Activated CD8-positive, alpha-beta T cell treated with anti-CD3 and anti-CD28 coated beads for 36 hours (primary cell): ENCODE measurements at regions not wholly inside any gene's neighbourhood (a gene's known extent, or its start where the extent isn't known, plus 50 kb on each side); places are given as distances from the start of the nearest gene placed in this dataset.
"Not testable (repeated sequence)": the region's sequence is repeated elsewhere in the genome, so short reads cannot be mapped to it uniquely, and the experiment has no call there.

Experiments used
- ATAC-seq: fragments of 200-7000 bp; cut with Tn5 transposase; one replicate; pipeline ENCODE4 v1.10.0; 2021; ENCODE audit warnings: mild to moderate bottlenecking, moderate library complexity
- CTCF ChIA-PET: fragments of 350-600 bp; sonication (Branson Sonifier 250); formaldehyde crosslinking; loops from one replicate; lab custom pipeline; 2021; ENCODE audit warnings: antibody characterized with exemption; lab: Charles Lee
- POLR2A ChIA-PET: fragments of 350-600 bp; sonication (Branson Sonifier 250); formaldehyde crosslinking; loops from one replicate; lab custom pipeline; 2021; ENCODE audit warnings: antibody characterized with exemption; lab: Charles Lee
- DNase-seq: peaks from one replicate; pipeline ENCODE4 v3.0.0-alpha.2; 2020
- H3K27ac Mint-ChIP-seq: one replicate; pipeline ENCODE4 v1.8.0; 2021; ENCODE audit warnings: mild to moderate bottlenecking, mixed read lengths
- H3K27me3 Mint-ChIP-seq: one replicate; pipeline ENCODE4 v1.8.0; 2021; ENCODE audit warnings: mixed read lengths
- H3K36me3 Mint-ChIP-seq: one replicate; pipeline ENCODE4 v1.8.0; 2021; ENCODE audit warnings: low read depth, mixed read lengths
- H3K4me1 Mint-ChIP-seq: one replicate; pipeline ENCODE4 v1.8.0; 2021; ENCODE audit warnings: low read depth, mixed read lengths
- H3K4me3 Mint-ChIP-seq: one replicate; pipeline ENCODE4 v1.8.0; 2021; ENCODE audit warnings: mild to moderate bottlenecking, moderate library complexity, mixed read lengths
- H3K9me3 Mint-ChIP-seq: one replicate; pipeline ENCODE4 v1.8.0; 2021; ENCODE audit warnings: mixed read lengths
- CTCF ChIP-seq: fragments of 200-600 bp; IDR thresholded peaks from one replicate; pipeline ENCODE4 v1.8.0; 2022; ENCODE audit warnings: antibody characterized with exemption, mild to moderate bottlenecking
- intact Hi-C: fragments of 100-400 bp; cut with micrococcal nuclease; formaldehyde crosslinking; loops from one replicate; pipeline ENCODE4 v1.10.0; 2022

DNA sequence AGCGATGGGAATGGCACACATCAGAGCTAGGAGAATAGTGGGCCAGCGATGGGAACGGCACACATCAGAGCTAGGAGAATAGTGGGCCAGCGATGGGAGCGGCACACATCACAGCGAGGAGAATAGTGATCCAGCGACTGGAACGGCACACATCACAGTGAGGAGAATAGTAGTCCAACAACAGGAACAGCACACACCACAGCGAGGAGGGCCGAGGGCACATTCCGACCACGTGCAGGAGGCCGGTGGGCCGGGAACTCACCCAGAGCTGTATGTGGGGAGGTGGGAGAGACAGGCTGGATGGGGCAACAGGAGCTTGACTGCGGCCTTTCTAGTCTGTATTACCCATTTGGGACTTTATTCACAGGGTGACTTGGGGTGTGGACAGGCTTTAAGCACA, 271.1 kb upstream of the IRX4 start:
- Mint-ChIP-seq H3K36me3 (no peaks in the 10 kb centered on the region), H3K4me1 (peaks cover 5% of the 10 kb centered on the region), H3K27me3 (peaks cover 8% of the 10 kb centered on the region), H3K27ac (no peak overlapping the region), H3K9me3 (peaks cover 3% of the 10 kb centered on the region), H3K4me3 (no peak overlapping the region)
- TF ChIP-seq CTCF: no peak
- ATAC-seq (no peak), DNase-seq (no peak)
- ChIA-PET POLR2A (no interaction called here), CTCF (no interaction called here)
- intact Hi-C loops: no loop called here

DNA sequence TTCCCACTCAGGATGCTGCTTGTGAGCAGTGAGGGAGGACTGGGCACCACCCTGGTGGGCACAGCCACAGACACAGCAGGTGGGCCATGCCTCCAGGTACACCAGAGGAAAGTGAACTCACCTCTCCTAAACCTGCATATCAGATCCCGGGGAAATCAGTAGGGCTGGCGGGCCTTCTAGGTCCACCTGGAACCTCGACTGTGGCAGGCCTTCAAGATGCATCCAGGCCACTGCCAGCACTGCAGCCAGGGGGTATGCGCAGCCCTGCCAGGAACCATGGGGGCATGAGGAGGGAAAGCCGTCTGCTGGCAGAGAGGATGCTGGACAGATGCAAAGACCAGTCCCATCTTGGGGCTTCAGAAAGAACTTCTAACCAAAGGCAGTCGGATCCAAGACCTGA, 270.6 kb upstream of the IRX4 start:
- Mint-ChIP-seq H3K9me3 (peaks cover 3% of the 10 kb centered on the region), H3K4me3 (no peak overlapping the region), H3K27me3 (peaks cover 8% of the 10 kb centered on the region), H3K27ac (no peak overlapping the region), H3K36me3 (no peaks in the 10 kb centered on the region), H3K4me1 (peaks cover 5% of the 10 kb centered on the region)
- TF ChIP-seq CTCF: no peak
- DNase-seq (no peak), ATAC-seq (no peak)
- CTCF ChIA-PET: no interaction called here
- intact Hi-C loops: no loop called here
- POLR2A ChIA-PET: no interaction called here

- H3K27ac Mint-ChIP-seq, H3K9me3 Mint-ChIP-seq, ATAC-seq, H3K27me3 Mint-ChIP-seq, H3K4me1 Mint-ChIP-seq, POLR2A ChIA-PET, intact Hi-C loops, H3K36me3 Mint-ChIP-seq, H3K4me3 Mint-ChIP-seq: not testable (repeated sequence)
- TF ChIP-seq CTCF: peak; percentile 78
- CTCF ChIA-PET: interaction anchor here (0.8 to 1.0 kb wide), 3 partner anchors 11 to 112 kb away, joined by 3 read pairs; no protein-coding TSS in a partner anchor
- peak; percentile 9 for DNase-seq
These were observed 268.7 kb upstream of the IRX4 start for GRCh38 chr5:2151301-2151888.

DNA sequence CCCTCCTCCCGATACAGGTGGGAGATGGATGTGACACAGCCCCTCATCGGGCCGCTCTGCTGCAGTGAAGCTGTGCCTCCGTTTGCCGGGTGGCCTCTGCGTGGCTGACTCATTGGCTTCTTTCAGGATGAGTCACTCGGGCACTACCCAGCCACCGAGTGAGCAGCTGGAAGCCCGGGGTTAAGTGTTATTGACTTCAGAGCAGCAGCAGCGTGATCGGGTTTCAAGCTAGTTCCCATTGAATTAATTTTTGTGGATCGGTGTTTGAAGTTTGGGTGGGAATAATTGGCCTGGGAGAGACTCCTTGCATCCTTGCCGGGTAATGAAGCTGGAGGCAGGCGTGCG, 266.4 kb upstream of the IRX4 start:
- intact Hi-C loops: no loop called here
- Mint-ChIP-seq H3K4me3 (no peak overlapping the region), H3K27ac (no peak overlapping the region), H3K9me3 (peaks cover 3% of the 10 kb centered on the region), H3K36me3 (no peaks in the 10 kb centered on the region), H3K27me3 (peaks cover 8% of the 10 kb centered on the region), H3K4me1 (peaks cover 5% of the 10 kb centered on the region)
- peak; percentile 28 for DNase-seq
- ATAC-seq: peak; percentile 66
- POLR2A ChIA-PET: no interaction called here
- CTCF ChIA-PET: interaction anchor here (0.9 kb wide), 1 partner anchor 9 kb away, joined by 3 read pairs; no protein-coding TSS in a partner anchor
- TF ChIP-seq CTCF: no peak

DNA sequence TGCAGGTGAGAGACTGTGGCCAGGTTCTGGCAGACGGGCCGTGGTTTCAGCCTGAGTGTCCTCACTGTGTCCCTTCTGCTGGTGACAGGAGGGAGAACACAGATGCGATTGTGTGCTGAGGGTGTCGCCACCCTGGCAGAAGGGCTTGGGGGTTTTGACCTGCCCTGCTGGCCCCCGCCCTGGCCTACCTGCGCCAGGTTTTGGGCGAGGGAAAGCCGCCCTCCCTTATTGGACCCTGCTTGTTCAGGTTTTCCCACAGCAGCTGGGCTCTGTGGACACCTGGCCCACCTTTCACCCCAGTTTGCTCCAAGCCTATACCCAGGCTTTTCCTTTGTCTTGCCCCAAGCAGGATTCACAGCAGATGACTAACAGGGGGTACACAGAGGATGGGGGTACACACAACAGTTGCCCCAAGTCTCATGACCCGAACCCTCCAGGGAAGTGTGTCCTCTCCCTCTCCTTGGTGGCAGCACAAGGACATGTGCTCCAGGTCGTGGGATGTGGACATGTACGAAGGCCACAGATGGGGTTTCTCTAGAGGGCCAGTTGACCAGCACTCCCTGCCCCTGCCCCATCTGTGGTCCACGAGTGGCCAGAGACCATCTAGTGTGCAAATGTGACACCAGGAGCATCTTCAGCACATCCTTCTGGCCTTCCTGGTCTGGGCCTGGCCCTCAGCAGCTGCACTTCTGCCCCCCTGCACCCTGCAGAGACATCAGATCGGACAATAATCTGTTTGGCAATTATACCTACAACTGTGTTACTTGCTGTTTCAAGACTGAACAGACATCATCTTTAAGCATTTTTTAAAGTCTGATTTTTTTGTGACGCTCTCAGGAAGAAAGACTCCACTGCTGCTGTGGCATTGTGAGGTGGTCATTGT, 265.8 kb upstream of the IRX4 start:
- H3K9me3 Mint-ChIP-seq: peaks cover 3% of the 10 kb centered on the region
- ChIA-PET CTCF (no interaction called here), POLR2A (no interaction called here)
- no peak for DNase-seq
- no peak for TF ChIP-seq CTCF
- peaks cover 5% of the 10 kb centered on the region for H3K4me1 Mint-ChIP-seq
- intact Hi-C loops: no loop called here
- ATAC-seq: no peak
- H3K27me3 Mint-ChIP-seq: peaks cover 8% of the 10 kb centered on the region
- H3K36me3 Mint-ChIP-seq: no peaks in the 10 kb centered on the region
- no peak overlapping the region for H3K27ac Mint-ChIP-seq
- no peak overlapping the region for H3K4me3 Mint-ChIP-seq
